Right lobe of liver (tissue), 4 donors: ENCODE measurements at regions not wholly inside any gene's neighbourhood (a gene's known extent, or its start where the extent isn't known, plus 50 kb on each side); places are given as distances from the start of the nearest gene placed in this dataset.
"Not testable (repeated sequence)": the region's sequence is repeated elsewhere in the genome, so short reads cannot be mapped to it uniquely, and the experiment has no call there.

Experiments
- CTCF ChIP-seq, 4 donors: fragments of 200-600 bp in 3 of 4; fragments of 450-650 bp in 1 of 4; IDR thresholded peaks; one replicate each; pipeline versions ENCODE4 v1.5.1 to v1.8.0; 2016 to 2022; ENCODE audit warnings: antibody characterized with exemption in 4 of 4, mild to moderate bottlenecking in 2 of 4
- POLR2A ChIP-seq: fragments of 450-650 bp; IDR thresholded peaks from one replicate; pipeline ENCODE4 v1.6.1; 2017; ENCODE audit warnings: antibody characterized with exemption, mild to moderate bottlenecking
- donor health status: DM: no; HTN: no; CAD: no.
- donor health status: DM: no; HTN: no; CAD: no.
- donor health status: DM: no; HTN: yes; CAD: no.

GRCh38 chr16:21513337-21513741 is 86.0 kb upstream of the METTL9 start:
- not testable (repeated sequence) for TF ChIP-seq CTCF (IDR thresholded peaks at IDR 0.05); POLR2A
